GM19023 (cell line): ENCODE measurements at regions not wholly inside any gene's neighbourhood (a gene's known extent, or its start where the extent isn't known, plus 50 kb on each side); places are given as distances from the start of the nearest gene placed in this dataset.
"Not testable (repeated sequence)": the region's sequence is repeated elsewhere in the genome, so short reads cannot be mapped to it uniquely, and the experiment has no call there.

Experiments
- ATAC-seq: cut with Tn5 transposase; IDR thresholded peaks from one replicate; pipeline ENCODE4 v1.9.1; 2021; ENCODE audit warnings: mild to moderate bottlenecking, moderate library complexity; ENCODE audit not compliant: unreplicated experiment

DNA sequence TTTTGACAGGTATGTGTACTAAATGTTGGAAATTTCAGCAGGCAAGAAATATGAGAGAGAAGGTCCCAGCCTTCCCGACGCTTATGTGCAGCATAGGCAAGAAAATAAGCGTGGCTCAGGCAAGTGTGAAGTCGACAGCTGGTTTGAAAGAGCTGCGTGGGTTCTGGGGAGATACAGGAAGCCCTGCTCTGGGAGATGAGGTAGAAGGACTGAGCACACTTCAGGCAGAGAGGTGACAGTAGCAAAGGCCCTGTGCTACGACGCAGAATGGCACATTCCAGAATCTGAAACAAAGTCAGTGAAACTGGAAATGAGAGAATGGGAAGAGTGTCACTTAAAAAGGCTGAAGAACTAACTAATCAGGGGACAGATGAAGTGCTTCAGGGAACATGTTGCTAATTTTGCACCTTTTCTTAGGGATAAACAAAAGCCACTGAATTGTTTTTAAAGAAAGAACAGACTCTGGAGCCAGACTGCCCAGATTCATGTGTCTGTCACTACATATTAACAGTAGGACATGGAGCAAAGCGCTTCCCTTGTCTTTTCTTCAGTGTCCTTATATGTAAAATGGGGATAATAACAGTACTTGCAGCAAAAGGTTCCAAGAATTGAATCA is 160.1 kb downstream of the SPRY2 start:
- no peak for ATAC-seq

- ATAC-seq: no peak
These were observed 163.6 kb downstream of the SPRY2 start for GRCh38 chr13:80177327-80177726.

- no peak for ATAC-seq
These were observed 167.7 kb downstream of the SPRY2 start for GRCh38 chr13:80173224-80173623.

DNA sequence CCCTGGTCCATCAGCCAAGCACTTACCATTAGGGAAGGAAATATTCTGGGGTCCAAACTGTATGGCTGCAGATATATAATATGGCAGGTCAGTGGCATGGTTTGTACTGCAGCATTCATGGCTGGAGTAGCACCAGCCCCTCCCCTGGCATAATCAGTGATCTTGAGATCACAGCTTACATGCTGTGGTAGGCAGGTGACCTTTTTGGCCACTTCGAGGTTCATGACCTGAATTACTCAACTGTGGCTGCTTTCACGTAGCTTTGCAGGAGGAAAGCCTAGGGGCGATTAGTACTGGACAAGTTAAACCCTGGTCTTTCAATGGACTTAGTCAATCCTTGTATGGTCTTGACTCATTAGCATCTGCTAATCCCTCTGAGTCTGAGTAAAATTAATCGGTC is 169.8 kb downstream of the SPRY2 start:
- no peak for ATAC-seq

DNA sequence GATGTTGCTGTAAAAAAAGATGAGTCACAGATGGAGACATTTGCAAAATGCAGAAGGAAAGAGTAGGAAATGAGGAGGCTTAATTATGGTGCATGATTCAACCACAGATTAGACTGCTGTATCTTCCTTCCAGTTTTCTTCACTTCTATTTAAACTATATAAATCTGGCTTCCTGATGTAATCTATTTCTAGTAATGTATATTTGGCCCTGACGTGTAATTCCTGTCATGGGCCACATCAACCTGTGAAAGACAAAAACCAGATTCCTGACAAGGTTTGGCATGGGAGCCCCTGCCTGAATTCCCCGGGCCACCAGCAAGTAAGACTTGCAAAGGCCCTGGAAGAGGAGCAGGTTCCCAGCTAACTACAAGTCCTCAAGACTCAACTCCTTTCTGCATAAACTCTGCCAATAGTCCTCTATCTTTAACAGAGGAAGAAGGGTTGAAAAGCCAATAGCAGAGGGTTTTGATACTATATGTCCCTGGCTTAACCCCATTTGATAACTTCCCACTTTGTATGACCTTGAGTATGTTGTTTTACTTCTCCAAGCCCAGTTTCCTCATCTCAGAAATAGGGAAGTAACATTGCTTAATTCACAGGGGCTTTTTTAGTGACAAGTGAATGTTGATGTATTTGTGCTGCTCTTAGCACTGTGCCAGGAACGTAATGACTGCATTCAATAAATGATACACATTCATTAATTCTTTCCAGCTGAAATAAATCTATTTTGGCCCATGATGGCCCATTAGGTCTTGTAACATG is 172.7 kb downstream of the SPRY2 start:
- ATAC-seq: no peak

- no peak for ATAC-seq
These were observed 174.6 kb downstream of the SPRY2 start for GRCh38 chr13:80166352-80166751.

GRCh38 chr13:80164462-80164861 is 176.5 kb downstream of the SPRY2 start:
- no peak for ATAC-seq

- ATAC-seq: no peak
These were observed 179.0 kb downstream of the SPRY2 start for GRCh38 chr13:80161896-80162295.

DNA sequence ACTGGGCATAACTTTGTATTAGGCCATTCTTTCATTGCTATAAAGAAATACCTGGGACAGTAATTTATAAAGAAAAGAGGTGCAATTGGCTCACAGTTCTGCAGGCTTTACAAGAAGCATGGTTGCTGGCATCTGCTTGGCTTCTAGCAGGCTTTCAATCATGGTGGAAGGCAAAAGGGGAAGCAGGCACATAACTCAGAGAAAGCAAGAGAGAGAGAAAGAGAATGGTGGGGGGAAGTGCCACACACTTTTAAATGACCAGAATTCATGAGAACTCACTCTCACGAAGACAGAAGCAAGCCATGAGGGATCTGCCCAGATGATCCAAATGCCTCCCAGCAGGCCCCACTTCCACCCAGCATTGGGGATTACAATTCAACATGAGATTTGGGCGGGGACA is 179.7 kb downstream of the SPRY2 start:
- ATAC-seq: no peak

- ATAC-seq: no peak
These were observed 180.8 kb downstream of the SPRY2 start for GRCh38 chr13:80160110-80160509.

DNA sequence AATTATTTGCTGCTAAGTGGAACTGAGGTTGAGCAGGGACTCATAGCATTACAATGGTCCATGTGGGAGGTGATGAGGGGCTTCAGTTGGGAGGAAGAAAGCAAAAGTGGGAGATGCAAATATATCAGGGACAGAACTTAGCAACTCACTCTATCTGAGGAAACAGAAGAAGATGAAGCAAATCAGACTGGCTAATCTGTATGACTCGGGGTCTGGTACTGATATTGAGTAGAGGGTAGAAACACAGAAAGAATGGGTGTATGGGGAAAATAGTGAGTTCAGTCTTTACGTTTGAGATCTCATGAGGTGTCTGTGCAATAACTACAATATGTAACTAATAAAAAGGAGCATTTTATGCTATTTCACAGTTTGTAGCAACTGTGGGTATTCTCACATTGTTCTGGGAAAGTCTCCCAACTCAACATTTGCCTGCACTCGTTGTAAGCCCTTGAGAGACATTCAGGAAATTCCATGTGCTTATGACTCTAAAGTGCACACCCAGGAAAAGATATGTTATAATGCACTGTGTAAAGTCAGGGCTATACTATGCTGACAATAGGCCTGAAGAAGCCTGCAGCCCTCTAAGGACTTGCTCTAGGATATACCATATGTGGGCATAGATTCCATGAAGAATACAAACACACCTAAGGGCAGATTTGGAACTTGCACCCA is 183.5 kb downstream of the SPRY2 start:
- ATAC-seq: no peak

- ATAC-seq: not testable (repeated sequence)
These were observed 188.8 kb downstream of the SPRY2 start for GRCh38 chr13:80152142-80152541.

GRCh38 chr13:80151016-80151415 is 189.9 kb downstream of the SPRY2 start:
- no peak for ATAC-seq

DNA sequence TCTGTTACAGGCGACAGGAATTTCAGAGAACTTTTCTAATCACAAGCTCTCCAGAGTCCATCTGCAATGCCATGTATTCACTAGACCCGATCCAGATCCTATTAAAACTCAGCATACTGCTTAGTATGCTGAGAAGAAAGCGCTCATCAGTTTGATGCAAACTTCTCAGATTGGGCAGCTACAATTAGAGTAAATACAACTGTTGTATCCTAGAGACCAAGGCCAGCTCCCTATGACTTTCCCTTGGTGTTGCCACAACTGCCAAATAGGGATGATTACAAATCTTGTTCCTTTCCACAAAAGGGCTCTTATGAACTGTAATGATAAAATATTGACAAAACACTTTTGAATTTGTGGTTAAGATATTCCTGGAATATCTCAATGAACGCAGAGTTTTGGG is 191.2 kb downstream of the SPRY2 start:
- ATAC-seq: no peak

DNA sequence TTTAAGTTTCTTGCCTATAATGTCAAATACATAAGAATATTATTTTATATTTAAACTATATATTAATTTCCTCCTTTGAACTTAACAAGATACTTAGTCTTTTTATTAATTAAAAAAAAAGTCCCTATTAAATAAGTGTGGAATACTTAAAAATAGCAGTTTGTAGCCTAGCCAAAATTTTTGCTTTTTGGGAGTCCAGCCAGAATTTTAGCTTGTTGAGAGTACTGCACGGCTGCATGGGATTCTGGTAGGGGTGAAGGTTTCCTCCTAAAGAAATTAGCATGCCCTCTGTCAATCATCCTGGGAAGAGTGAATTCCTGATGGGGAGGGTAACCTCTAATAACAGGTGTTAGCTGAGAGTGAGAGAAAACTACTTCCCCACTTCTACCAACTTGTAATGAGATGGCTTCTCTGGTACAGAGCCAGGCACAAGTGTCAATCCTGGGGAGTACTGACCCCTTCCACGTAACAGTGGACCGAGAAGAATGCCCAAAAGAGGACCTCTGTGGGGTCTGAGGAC is 195.7 kb downstream of the SPRY2 start:
- no peak for ATAC-seq

- no peak for ATAC-seq
These were observed 196.4 kb downstream of the SPRY2 start for GRCh38 chr13:80144493-80144892.

DNA sequence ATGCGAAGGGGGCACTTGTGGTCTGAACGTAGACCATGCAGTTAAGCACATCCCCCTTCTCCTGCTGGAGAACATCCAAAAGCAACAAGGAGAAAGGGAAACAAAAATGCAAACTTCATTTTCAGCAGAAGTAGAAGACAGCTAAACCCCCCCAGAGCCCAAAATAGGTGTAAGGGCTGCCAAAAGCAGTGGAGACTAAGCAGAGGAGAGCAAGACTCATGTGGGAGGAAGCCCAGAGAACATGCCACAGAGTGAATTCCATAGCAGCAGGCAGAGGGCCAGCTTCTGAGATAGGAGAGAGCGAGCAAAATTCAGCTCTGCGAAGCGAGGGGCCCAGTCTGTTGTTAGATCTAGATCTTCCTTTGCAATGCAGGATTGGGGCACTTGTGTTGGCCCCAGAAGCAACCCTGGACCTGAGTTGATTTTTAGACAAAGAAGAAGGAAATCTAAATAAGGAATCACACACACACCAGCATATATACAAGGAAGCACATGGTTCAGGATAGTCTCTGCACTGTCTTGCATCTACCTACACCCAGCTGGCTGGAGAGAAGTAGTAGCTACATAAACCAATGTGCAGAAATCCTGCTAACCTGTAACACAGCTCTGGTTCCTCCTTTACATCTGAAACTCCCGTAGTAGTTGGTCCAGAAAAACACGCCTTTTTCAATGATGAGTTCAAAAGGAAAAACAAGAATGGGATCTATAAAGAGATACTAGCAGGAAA is 199.6 kb downstream of the SPRY2 start:
- no peak for ATAC-seq

DNA sequence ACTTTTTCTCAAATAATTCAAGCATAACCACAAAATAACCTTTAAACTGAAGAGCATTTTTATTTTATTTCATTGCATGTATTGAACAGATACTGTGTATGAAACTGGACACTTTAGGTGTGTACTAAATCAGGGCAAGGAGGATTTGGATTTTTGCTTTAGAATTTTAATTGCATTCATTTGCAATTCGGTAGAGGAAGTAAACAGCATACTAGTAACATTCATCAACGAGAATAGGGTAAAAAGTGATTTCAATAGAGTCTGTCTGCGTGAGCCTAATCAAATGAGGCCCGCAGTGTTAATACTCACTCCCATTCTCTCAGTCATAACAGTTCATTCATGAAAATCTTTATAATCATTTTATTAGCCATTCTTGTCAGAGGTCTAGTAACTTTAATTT is 200.2 kb downstream of the SPRY2 start:
- ATAC-seq: no peak

DNA sequence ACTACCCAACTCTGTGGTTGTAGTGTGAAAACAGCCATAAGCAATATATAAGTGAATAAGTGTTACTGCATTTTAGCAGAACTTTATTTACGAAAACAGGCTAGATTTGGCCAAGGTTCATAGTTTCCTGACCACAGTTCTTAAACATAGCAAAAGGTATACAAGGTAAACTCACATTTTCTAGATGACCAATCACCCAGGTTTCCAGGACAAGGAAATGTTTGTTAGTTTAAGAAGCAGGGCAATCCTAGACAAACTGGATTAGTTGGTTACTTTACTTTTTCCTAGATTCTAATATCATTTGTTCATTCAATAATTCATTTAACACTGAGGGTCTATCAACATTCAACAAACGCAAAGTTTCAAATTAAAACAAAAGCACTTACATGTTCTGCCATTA is 201.7 kb downstream of the SPRY2 start:
- no peak for ATAC-seq

DNA sequence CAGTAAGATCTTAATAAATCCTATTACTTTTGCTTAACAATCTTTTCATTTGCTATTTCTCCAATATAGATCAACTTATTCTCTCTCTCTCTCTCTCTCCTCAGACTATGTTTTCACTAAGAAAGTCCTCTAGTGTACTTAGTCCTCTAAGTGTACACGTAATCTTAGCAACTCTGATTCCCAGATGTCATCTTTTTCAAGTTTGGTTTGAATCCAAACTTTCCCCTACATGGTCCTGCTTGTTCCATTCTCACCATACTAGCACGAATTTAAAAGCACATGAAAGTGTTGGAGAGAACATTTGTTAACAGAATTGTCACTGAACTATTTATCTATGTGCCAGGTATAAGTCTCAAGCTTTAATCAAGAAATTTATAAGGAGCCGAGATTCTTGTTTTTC is 202.9 kb downstream of the SPRY2 start:
- ATAC-seq: no peak

DNA sequence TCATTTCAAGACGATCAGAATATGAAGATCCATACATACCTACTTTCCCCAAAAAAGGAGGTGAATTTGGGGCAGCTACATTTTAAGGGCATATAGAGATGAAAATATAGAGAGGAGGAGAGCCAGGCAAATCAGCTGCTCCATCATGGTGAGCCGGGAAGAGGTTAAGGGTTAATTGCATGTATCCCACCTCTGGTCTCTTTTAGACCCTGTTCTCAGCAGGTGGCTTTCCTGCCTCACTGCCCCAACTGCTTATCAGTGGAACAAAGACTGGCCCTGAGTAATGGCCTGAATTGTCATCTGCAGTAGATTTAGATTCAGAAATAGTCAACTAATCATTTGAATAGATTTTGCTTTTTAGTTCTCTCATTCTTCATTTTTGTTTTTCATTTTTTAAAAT is 206.6 kb downstream of the SPRY2 start:
- no peak for ATAC-seq
